HCT116 (cell line): ENCODE measurements at regions not wholly inside any gene's neighbourhood (a gene's known extent, or its start where the extent isn't known, plus 50 kb on each side); places are given as distances from the start of the nearest gene placed in this dataset.

ENCODE experiments used
- ATAC-seq: fragments of 200-7000 bp; cut with Tn5 transposase; 2 replicates; pipeline ENCODE4 v1.9.1; 2020; ENCODE audit warnings: mild to moderate bottlenecking, moderate library complexity
- BruUV-seq: library from RNA; stranded (reverse); fragments of 400-500 nt; replicated peaks from 2 replicates; lab custom pipeline; 2021; lab: Mats Ljungman, UMichigan
- CTCF ChIA-PET: fragments of 300-600 bp; sonication (Branson Sonifier 250); formaldehyde crosslinking; loops from one replicate; lab custom pipeline; 2021; ENCODE audit warnings: antibody characterized with exemption; lab: Charles Lee
- POLR2A ChIA-PET: fragments of 300-600, 350-600 bp; sonication (Branson Sonifier 250); formaldehyde crosslinking; loops from one replicate; lab custom pipeline; 2021; ENCODE audit warnings: antibody characterized with exemption; lab: Charles Lee
- RAD21 ChIA-PET, 2 experiments: fragments of 300-600 bp; sonication (Branson Sonifier 250); formaldehyde crosslinking; loops; one replicate each; lab custom pipeline; 2023; ENCODE audit warnings: low total read pairs in 2 of 2; ENCODE audit not compliant: uncharacterized antibody in 2 of 2, unreplicated experiment in 2 of 2, low non-redundant PET in 1 of 2; lab: Charles Lee
- DNase-seq: peaks from one replicate; pipeline ENCODE4 v3.0.0-alpha.2; 2010; ENCODE audit warnings: low read depth, low spot score
- H2AFZ ChIP-seq: fragments of 200-600 bp; shearing (Covaris generic), sonication (generic); 2 replicates; pipeline ENCODE4 v1.6.1; 2017; ENCODE audit warnings: low read depth, mixed run types, mixed read lengths, antibody characterized with exemption, low read length; ENCODE audit not compliant: poor library complexity, severe bottlenecking
- H3K27ac ChIP-seq: 2 replicates; pipeline ENCODE4 v1.5.1; 2012; ENCODE audit warnings: low read depth, low read length
- H3K27me3 ChIP-seq: fragments of 200-600 bp; sonication (generic); 2 replicates; pipeline ENCODE4 v1.6.1; 2016; ENCODE audit warnings: mixed run types, low read length, mixed read lengths; ENCODE audit not compliant: insufficient read depth
- H3K36me3 ChIP-seq, 2 experiments: fragments of 200-500 bp in 1 of 2; fragments of 200-600 bp in 1 of 2; sonication (Bioruptor generic) in 1 of 2; sonication (generic) in 1 of 2; 2 replicates each; pipeline versions ENCODE4 v1.5.1 to v1.6.1; 2014 to 2016; ENCODE audit warnings: low read length in 2 of 2, inconsistent platforms in 1 of 2, mixed read lengths in 1 of 2, mixed run types in 1 of 2; ENCODE audit not compliant: insufficient read depth in 2 of 2, control insufficient read depth in 1 of 2
- H3K4me1 ChIP-seq, 2 experiments: fragments of 200-600 bp in 1 of 2; sonication (generic) in 1 of 2; 2 replicates each; pipeline versions ENCODE4 v1.5.1 to v1.6.1; 2012 to 2017; ENCODE audit warnings: low read length in 2 of 2, inconsistent platforms in 1 of 2, mild to moderate bottlenecking in 1 of 2, mixed read lengths in 1 of 2, mixed run types in 1 of 2, moderate library complexity in 1 of 2; ENCODE audit not compliant: insufficient read depth in 2 of 2, control insufficient read depth in 1 of 2
- H3K4me2 ChIP-seq: fragments of 200-600 bp; sonication (generic); 2 replicates; pipeline ENCODE4 v1.6.1; 2017; ENCODE audit warnings: mixed run types, low read length, mixed read lengths
- H3K4me3 ChIP-seq, 2 experiments: fragments of 200-600 bp in 1 of 2; sonication (generic) in 1 of 2; replicated peaks in 1 of 2; 2 replicates each; pipeline ENCODE4 v1.5.1; 2011 to 2016; ENCODE audit warnings: low read length in 2 of 2, control low read depth in 1 of 2, low read depth in 1 of 2, mild to moderate bottlenecking in 1 of 2, mixed read lengths in 1 of 2, mixed run types in 1 of 2
- H3K79me2 ChIP-seq: fragments of 200-600 bp; sonication (generic); 2 replicates; pipeline ENCODE4 v1.6.1; 2017; ENCODE audit warnings: mild to moderate bottlenecking, mixed run types, low read length, moderate library complexity, mixed read lengths; ENCODE audit not compliant: insufficient read depth
- H3K9ac ChIP-seq: fragments of 200-600 bp; sonication (generic); 2 replicates; pipeline ENCODE4 v1.6.1; 2016; ENCODE audit warnings: low read length, mixed read lengths
- H3K9me2 ChIP-seq: fragments of 200-600 bp; sonication (generic), shearing (Covaris generic); 2 replicates; pipeline ENCODE4 v1.6.1; 2017; ENCODE audit warnings: mixed run types, mild to moderate bottlenecking, moderate library complexity; ENCODE audit not compliant: insufficient read depth
- H3K9me3 ChIP-seq, 2 experiments: fragments of 200-500 bp in 1 of 2; fragments of 200-600 bp in 1 of 2; sonication (Bioruptor generic) in 1 of 2; sonication (generic) in 1 of 2; 2 replicates each; pipeline ENCODE4 v1.6.1; 2014 to 2017; ENCODE audit warnings: low read length in 2 of 2, mixed read lengths in 2 of 2, inconsistent platforms in 1 of 2, low read depth in 1 of 2, mild to moderate bottlenecking in 1 of 2, mixed run types in 1 of 2, moderate library complexity in 1 of 2; ENCODE audit not compliant: control insufficient read depth in 1 of 2, insufficient read depth in 1 of 2
- H4K20me1 ChIP-seq: fragments of 200-600 bp; sonication (generic), shearing (Covaris generic); 2 replicates; pipeline ENCODE4 v1.6.1; 2017; ENCODE audit warnings: mixed run types, mild to moderate bottlenecking, moderate library complexity; ENCODE audit not compliant: insufficient read depth
- ATF3 ChIP-seq: IDR thresholded peaks from 2 replicates; pipeline ENCODE4 v1.6.1; 2012
- CBX3 ChIP-seq: IDR thresholded peaks from 2 replicates; pipeline ENCODE4 v1.6.1; 2012; ENCODE audit warnings: low read depth
- CEBPB ChIP-seq: IDR thresholded peaks from 2 replicates; pipeline ENCODE4 v1.6.1; 2012; ENCODE audit warnings: low read depth
- EGR1 ChIP-seq: IDR thresholded peaks from 2 replicates; pipeline ENCODE4 v1.6.1; 2012; ENCODE audit warnings: low read depth
- EZH2 ChIP-seq: fragments of 200-600 bp; sonication (generic); IDR thresholded peaks from 2 replicates; pipeline ENCODE4 v1.6.1; 2017; ENCODE audit warnings: antibody characterized with exemption, mixed run types
- JUND ChIP-seq: IDR thresholded peaks from 2 replicates; pipeline ENCODE4 v1.6.1; 2012
- POLR2AphosphoS5 ChIP-seq: IDR thresholded peaks from 2 replicates; pipeline ENCODE4 v1.6.1; 2011; ENCODE audit warnings: mild to moderate bottlenecking, low read depth, low read length, moderate library complexity
- REST ChIP-seq: IDR thresholded peaks from 2 replicates; pipeline ENCODE4 v1.6.1; 2012; ENCODE audit warnings: low read depth
- TCF7L2 ChIP-seq: IDR thresholded peaks from 2 replicates; pipeline ENCODE4 v1.7.0; 2011; ENCODE audit warnings: borderline replicate concordance, inconsistent platforms; ENCODE audit not compliant: insufficient read depth, insufficient read length; ENCODE audit errors: extremely low read depth
- ZNF274 ChIP-seq: fragments of 200-500 bp; sonication (Bioruptor generic); IDR thresholded peaks from 2 replicates; pipeline ENCODE4 v1.6.1; 2014; ENCODE audit warnings: mild to moderate bottlenecking, low read depth, low read length, inconsistent platforms
- intact Hi-C: fragments of 100-400 bp; cut with micrococcal nuclease; formaldehyde crosslinking; loops from 2 replicates; pipeline ENCODE4 v1.10.0; 2022
- TF ChIP-seq, protein P1 (sequence below), 3 experiments: fragments of 200-600 bp in 1 of 3; sonication (generic) in 1 of 3; IDR thresholded peaks in 2 of 3; conservative IDR thresholded peaks in 1 of 3; 2 replicates each; pipeline ENCODE4 v1.5.1; 2012 to 2017; ENCODE audit warnings: low read depth in 2 of 3, low read length in 2 of 3, antibody characterized with exemption in 1 of 3, borderline replicate concordance in 1 of 3, control low read depth in 1 of 3, mild to moderate bottlenecking in 1 of 3, mixed read lengths in 1 of 3, mixed run types in 1 of 3, moderate library complexity in 1 of 3; ENCODE audit not compliant: insufficient read depth in 1 of 3

DNA sequence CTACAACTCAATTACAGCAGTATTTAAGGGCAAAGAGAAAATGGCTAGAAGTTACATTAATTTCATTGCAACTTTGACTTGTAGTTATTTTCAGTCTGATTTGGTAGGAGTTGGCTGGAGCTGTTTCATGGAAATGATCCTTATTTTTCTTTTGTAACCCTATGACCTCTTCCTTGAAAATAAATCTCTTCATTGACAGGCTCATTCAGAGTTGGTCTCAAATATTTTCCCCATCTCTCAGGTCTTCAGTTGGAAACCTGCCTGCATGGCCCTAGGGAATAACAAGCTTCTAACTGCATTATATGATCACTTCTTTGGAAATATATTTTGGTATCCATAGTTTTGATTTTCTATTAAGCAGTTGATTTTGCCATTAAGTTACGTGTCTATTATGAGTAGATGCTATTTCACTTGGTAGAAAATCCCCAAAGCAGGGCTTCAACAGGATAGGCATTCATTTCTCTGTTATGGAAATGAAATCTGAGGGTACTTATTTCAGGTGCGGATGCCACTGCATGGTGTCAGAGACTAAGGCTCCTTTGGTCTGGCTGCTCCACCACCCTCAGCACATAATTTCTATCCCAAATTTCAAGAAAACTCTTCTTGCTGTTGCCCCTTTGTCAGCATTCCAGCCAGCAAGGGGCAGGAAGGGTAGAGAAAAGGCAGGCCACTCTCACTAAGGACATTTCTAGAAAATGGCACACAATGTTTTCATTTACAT lies 502.5 kb downstream of the SPRY1 start:
- no TSS peak for BruUV-seq
- Histone ChIP-seq H3K9me2 (no peaks in the 10 kb centered on the region), H4K20me1 (no peaks in the 10 kb centered on the region), H2AFZ (no peak overlapping the region), H3K79me2 (no peaks in the 10 kb centered on the region), H3K36me3 (no peaks in the 10 kb centered on the region), H3K4me1 (no peaks in the 10 kb centered on the region), H3K27me3 (no peaks in the 10 kb centered on the region), H3K4me2 (no peak overlapping the region), H3K4me3 (no peak overlapping the region), H3K27ac (no peak overlapping the region), H3K9me3 (no peaks in the 10 kb centered on the region)
- no peak for DNase-seq
- no peak for ATAC-seq
- ChIA-PET RAD21 (no interaction called here), CTCF (no interaction called here)
- intact Hi-C loops, result no loop called here
- TF ChIP-seq, protein P1, sequence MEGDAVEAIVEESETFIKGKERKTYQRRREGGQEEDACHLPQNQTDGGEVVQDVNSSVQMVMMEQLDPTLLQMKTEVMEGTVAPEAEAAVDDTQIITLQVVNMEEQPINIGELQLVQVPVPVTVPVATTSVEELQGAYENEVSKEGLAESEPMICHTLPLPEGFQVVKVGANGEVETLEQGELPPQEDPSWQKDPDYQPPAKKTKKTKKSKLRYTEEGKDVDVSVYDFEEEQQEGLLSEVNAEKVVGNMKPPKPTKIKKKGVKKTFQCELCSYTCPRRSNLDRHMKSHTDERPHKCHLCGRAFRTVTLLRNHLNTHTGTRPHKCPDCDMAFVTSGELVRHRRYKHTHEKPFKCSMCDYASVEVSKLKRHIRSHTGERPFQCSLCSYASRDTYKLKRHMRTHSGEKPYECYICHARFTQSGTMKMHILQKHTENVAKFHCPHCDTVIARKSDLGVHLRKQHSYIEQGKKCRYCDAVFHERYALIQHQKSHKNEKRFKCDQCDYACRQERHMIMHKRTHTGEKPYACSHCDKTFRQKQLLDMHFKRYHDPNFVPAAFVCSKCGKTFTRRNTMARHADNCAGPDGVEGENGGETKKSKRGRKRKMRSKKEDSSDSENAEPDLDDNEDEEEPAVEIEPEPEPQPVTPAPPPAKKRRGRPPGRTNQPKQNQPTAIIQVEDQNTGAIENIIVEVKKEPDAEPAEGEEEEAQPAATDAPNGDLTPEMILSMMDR (IDR thresholded peaks at IDR 0.05 in 2 of 3, conservative IDR thresholded peaks at IDR 0.05 in 1 of 3; ENCODE audit: borderline replicate concordance in 1 of 3, insufficient read depth in 1 of 3, low read depth in 2 of 3, low read length in 2 of 3), result no peak
- TF ChIP-seq, all 23 proteins: peak for 0
- POLR2A ChIA-PET, result no interaction called here
- H3K9ac ChIP-seq, result no peak overlapping the region

DNA sequence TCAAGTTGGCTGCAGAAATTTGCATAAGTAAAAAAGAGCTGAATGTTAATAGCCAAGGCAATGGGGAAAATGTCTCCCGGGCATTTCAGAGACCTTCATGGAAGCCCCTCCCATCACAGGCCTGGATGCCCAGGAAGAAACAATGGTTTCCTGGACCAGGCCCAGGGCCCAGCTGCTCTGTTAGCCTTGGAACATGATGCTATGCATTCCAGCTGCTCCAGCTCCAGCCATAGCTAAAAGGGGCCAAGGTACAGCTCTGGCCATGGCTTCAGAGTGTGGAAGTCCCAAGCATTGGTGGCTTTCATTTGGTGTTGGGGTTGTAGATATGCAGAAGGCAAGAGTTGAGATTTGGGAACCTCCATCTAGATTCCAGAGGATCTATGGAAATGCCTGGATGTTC lies 508.3 kb downstream of the SPRY1 start:
- no peaks in the 10 kb centered on the region for H3K4me1 ChIP-seq
- ATAC-seq, result no peak
- H2AFZ ChIP-seq, result no peak overlapping the region
- H3K27me3 ChIP-seq, result no peaks in the 10 kb centered on the region
- no peaks in the 10 kb centered on the region for H4K20me1 ChIP-seq
- H3K9me3 ChIP-seq, result no peaks in the 10 kb centered on the region
- no peaks in the 10 kb centered on the region for H3K79me2 ChIP-seq
- POLR2A ChIA-PET, result no interaction called here
- H3K9me2 ChIP-seq, result no peaks in the 10 kb centered on the region
- intact Hi-C loops, result no loop called here
- BruUV-seq, result no TSS peak
- no peak overlapping the region for H3K9ac ChIP-seq
- H3K4me3 ChIP-seq, result no peak overlapping the region
- no peaks in the 10 kb centered on the region for H3K36me3 ChIP-seq
- no peak overlapping the region for H3K4me2 ChIP-seq
- CTCF ChIA-PET, result no interaction called here
- no peak for DNase-seq
- no peak overlapping the region for H3K27ac ChIP-seq
- RAD21 ChIA-PET, result no interaction called here
- TF ChIP-seq POLR2AphosphoS5, result no peak
- no peak for TF ChIP-seq ATF3
- TF ChIP-seq ZNF274, result no peak
- TF ChIP-seq EZH2, result no peak
- TF ChIP-seq JUND, result no peak
- no peak for TF ChIP-seq TCF7L2
- no peak for TF ChIP-seq REST
- TF ChIP-seq CEBPB, result no peak
- TF ChIP-seq EGR1, result no peak
- no peak for TF ChIP-seq CBX3
